Activated CD8-positive, alpha-beta memory T cell treated with anti-CD3 and anti-CD28 coated beads for 1 hour (primary cell): ENCODE measurements at regions not wholly inside any gene's neighbourhood (a gene's known extent, or its start where the extent isn't known, plus 50 kb on each side); places are given as distances from the start of the nearest gene placed in this dataset.

Source experiments
- DNase-seq, 2 donors: peaks; one replicate each; pipeline ENCODE4 v3.0.0-alpha.2; 2020; ENCODE audit warnings: low read depth in 1 of 2; ENCODE audit errors: extremely low read depth in 1 of 2

DNA sequence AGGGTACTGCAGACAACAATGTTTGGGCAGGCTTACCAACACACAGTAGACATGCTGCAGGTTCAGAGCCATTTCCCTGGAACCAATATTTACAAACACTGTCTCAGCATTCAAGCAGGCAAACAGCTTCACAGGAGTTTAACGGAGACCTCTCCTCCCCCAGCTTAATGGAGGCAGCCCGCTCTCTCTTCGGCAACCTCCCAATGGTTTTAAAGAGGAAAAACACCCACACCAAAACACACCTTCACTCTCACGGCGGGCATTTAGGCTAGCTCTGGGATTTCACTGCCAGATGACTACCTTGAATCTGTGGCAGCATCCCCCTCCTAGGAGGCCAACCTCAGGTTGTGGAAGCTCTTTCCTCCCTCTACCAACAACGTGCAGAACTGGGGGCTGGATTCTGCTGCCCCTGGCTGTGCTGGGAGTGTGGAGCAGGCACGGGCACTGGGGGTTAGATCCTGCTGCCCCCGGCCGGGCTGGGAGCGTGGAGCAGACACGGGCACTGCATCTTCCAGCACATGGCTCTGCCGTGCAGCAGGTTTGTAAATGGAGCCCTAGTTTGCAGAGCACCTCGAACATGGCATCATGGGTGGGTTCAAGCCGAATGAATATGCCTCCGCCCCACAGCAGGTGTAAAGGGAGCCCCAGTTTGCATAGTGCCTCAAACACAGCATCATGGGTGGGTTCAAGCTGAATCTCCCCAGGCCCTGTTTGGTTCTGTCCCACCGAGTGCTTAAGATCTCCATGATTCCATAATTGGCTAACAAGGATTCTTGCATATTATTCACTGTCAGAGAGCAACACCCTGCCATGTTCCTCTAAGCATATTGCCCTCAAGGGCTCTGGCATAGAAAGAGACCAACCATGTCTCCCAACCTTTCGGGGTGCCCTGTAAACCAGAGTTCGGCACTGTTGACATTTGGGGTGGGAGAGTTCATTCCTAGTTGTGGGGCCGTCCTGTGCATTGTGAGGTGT, 86.4 kb downstream of the RBFOX3 start:
- no peak for DNase-seq

DNA sequence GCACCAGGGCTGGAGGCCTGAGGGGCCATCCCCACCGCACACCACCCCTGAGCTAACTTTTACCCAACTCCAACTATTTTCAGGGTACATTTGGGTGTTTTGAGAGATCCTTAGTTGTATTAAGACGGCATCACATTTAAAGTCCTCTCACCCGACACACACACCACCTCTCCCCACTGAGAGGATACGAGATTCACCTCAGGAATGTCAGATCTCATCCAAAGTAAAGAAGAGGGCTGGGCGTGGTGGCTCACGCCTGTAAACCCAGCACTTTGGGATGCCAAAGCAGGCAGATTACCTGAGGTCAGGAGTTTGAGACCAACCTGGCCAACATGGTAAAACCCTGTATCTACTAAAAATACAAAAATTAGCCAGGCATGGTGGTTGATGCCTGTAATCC, 88.4 kb downstream of the RBFOX3 start:
- no peak for DNase-seq

DNA sequence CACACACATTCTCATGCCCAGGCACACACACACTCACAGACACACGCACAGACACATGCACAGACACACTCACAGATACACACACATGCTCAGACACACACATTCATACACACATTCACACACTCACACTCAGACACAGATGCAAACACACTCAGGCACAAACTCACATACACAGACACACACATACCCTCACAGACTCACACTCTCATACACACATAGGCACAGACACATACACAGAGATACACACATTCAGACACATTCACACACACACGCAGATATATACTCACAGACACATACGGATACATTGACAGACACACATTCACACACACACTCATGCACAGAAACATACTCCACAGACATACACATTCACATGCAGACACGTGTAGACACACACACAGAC, 89.6 kb downstream of the RBFOX3 start:
- DNase-seq = no peak

DNA sequence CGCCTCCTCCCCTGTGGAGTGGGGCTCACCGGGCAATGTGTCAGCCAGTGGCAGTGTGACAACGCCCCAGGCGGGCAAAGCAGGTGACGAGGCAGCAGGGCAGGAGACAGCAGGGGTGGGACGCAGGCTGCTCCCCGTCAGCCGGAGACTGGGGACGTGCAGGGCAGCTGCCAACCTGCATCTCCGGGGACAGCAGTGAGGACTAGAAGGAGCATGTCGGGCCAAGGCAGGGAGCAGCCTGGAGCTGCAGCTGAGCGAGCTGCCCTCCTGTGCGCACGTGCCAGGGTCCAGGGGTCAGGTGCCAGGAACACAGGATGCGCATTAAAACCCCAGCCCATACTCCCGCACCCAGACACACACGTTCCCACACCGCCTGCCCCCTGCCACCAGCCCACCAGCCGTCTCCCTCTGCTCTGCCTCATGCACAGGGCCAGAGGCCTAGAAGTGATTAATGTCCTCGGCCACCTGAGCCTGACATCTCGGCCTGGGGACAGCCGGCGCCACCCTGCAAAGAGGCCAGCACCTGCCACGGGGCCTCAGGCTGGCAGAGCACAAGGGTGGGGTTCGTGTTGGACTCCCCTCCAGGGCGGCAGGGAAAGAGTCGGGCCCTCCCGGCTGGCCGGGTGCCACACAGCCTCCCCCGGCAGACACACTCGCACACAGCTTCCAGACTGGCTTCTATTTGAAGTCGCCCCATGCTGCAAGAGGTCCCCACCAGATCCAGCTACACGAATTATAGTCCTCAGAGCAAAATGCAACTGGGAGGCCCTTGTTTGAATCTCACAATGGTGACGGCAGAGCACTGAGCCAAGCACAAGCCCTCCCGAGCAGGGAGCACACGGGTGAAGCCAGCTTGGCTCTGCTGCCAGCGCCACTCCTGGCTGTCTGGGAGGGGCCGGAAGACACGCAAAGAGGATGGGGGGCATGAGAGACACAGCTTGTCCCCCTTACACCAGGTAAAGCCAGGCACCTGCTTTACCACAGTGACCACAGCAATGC, 90.4 kb downstream of the RBFOX3 start:
- no peak for DNase-seq

DNA sequence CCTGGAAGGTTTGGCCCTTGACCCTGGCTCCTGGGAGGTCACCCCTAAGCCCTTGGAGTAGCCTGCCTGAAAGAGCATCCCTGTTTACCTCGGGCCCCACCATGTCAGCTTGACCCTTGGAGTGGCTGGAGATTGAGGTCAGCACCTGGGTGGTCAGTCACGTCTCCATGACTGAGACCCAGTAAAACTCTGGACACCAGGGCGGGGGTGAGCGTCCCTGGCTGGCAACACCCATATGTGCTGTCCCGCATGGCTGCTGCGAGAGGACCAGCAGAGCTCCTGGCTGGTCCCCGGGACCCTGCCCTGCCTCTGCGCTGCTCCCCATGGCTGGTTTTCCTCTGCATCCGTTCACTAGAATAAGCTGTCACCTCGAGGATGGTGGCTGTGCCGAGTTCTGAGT, 91.2 kb downstream of the RBFOX3 start:
- DNase-seq = no peak

DNA sequence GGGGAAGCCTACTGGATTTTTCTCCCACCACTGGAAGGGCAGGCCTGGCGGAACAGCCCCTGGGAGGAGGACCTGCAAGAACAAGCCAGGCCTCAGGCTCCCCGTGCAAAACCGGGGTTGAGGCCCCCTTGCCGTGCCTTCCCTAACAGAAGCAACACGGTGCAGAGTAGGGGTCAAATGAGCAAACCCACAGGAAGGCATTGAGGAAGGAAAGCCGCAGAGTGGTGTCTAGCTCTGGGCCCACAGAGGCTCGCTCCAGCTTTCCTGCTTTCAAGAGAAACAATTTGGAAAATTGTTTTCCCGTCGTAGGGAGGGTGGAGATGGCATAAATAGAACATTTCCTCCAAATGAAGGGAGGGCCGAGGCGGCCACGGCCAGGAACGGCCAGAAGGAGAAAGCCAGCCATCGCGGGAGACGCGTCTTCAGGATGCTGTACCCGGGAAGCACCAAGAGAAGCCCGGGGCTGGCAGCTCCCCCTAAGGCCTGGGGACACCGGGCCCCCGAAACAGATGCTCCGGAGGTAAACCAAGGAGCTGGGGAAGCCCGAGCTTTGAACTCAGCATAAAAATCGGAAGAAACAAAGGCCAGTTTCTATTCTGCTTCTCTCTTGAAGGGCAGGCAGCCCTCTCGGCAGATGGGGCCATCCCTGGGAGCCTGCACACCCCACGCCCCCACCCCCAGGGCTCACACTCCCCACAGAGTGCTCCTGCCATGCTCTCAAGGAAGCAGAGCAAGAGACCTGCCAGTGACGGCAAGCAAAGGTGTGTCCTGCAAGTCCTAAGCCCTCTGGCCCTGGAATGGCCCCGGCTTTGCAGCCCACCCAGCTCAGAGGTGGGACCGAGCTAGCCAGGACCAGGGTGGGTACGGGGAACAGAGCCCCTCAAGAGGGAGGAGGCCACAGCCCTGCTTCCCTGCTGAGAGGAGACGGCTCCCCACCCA, 92.0 kb downstream of the RBFOX3 start:
- no peak for DNase-seq

DNA sequence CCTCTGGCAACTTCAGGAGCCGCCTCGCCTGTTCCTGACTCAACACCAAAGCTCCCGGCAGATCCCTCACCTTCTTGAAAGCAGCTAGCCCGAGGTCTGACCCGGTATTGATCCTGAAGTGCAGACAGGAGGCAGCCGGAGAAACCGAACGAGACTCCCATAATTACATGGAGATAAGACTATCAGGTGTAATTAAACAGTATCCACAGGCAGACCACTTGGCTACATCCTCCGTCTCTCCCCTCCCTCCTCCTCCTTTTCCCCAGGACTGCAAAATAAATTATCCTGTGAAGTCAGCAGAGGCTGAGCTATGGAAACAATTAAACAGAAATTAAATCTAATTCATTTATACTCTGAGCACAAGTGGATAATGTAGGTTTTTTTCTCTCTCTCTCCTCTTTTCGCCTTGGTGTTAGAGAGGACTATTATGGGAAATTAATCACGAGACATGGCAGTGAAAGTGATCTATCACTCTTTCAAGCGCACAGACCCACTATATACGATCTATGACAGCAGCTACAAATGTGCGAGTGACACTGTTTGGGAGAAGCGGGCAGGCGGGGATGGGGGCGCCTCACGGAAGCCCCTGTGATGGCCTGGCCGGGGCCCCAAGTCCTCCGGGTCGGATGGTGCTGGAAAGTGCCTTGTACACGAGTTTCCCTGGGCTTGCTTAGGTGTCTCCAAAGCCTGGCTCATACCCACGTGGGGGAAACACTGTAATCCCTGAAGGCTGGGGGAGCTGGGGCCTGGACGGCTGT, 92.8 kb downstream of the RBFOX3 start:
- DNase-seq = no peak

DNA sequence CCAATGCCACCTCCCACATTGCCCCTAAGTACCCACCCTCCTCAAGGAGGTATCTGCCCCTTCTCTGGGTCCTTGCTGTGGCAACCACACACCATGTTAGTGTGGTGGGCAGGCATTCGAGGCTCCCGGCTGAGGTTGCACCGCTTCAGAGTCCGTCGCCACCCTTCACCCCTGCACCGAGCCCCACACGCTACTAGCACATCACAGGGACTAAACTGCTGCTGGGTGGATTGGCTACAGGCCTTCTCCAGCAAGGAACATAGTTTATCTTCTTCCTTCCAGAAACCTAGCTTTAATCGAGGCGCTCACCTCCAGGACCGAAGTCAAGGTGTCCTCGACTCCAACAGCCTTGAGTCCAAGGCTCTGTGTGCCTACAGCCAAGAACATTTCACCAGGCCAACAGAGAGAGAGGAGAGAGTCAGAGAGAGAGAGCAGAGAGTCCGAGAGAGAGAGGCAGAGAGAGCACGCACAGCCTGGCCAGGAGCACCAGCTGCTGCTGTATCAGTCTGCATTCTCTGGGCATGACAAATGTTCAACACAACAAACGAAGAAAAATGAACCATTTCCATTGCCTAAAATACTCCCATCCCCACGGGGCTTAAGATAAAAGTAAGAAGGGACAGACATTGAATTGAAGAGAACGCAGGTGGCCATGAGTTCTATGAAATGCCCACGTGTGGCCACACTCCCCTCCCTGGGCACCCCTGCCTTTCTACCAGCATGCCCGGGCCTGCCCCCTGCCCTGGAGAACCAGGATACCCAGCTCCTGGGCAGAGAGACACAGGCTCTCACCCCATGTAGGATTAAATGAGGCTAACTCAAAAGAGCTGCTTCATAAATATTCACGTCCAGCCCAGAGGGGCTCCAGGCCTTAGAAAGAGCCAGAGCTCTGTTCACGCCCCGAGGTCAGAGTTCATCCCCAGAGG, 94.9 kb downstream of the RBFOX3 start:
- no peak for DNase-seq

DNA sequence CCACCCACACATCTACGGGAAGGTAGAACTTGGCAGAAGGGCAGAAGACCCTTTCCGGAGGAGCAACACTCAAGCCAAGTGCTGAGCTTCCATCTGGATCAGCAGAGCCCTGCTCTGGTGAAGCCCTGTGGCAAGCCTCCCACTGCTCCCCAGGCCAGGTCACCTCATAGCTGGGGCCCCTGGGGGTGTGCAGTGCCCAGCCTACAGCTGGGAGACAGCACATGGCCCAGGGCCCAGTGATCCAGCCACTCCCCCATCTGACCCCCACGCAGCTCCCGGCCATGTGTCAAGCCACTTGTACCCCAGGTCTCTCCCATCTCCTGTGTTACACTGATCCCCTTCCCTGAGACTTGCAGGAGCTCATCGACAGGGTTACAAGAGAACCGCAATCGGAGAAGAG, 95.7 kb downstream of the RBFOX3 start:
- DNase-seq = no peak

DNA sequence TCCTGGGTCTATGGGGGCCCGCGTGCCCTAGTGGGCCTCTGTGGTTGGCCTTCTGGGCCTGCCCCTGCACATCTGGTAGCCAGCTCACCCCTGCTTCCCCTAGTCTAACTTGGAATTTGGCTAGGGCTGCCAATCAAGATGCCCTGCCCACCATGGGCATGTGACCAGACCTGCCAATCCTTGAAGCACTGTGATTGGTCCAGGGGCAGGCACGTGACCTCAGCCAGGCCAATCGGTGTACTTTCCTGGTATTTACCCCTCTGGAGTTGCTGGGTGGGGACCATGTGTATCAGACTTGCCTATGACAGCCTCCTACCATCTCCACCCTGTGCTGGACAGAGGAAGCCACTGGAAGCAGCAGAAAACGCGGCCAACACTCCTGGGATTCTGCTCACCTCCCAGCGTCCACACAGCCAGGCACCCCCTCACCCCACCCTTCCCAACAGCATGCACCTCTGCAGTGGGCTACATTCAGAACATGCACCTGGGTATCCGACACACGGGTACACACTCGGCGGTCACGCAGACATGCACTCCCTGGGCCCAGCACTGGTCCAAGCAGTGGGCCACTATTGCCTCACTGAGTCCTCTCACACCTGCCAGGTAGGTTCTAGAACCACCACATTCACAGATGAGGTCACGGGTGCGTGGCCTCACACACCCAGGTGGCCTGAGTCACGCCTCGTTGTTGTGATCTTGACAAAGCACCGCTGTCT, 96.9 kb downstream of the RBFOX3 start:
- no peak for DNase-seq

DNA sequence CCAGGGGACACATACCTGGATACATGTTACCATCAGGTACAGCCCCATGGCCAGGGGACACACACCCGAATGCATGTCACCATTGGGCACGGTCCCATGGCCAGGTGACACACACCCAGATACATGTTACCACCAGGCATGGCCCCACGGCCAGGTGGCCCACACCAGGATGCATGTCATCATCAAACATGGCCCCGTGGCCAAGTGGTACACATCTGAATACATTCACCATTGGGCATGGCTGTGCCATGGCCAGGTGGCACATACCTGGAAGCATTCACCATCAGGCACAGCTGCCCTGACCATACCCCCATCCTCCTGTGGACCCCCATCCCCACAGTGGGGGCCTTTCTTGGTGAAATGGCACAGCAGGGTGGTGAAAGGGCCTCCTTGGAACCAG, 97.6 kb downstream of the RBFOX3 start:
- DNase-seq = no peak

DNA sequence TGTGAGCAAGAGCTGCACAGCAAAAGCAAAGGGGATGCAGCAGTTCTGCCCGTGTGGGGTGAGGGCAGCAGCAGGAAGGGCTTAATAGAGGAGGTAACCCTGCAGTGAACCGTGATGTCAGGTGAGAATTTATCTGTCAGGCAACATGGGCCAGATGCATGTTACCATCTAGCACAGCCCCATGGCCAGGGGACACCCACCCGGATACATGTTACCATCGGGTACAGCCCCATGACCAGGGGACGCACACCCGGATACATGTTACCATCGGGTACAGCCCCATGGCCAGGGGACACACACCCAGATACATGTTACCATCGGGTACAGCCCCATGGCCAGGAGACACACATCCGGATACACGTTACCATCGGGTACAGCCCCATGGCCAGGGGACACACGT, 99.4 kb downstream of the RBFOX3 start:
- no peak for DNase-seq

DNA sequence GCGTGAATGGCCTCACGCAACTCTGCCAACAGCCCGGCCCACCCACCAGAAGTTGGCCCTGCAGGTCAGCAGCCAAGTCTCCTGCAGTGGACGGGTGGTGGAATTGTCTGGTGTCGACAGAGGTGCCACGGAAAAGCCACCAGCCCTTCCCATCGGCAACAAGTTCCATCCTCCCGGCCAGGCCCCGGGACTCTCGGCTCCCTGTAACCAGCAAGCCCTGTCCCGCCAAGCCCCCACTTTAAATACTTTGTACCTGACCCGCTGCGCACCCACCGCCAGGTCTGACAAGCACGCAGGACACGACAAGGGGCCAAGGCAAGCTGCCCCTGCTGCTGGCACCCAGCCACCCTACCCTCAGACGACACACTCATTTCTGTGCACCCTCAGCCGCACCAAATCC, 100.8 kb downstream of the RBFOX3 start:
- no peak for DNase-seq

DNA sequence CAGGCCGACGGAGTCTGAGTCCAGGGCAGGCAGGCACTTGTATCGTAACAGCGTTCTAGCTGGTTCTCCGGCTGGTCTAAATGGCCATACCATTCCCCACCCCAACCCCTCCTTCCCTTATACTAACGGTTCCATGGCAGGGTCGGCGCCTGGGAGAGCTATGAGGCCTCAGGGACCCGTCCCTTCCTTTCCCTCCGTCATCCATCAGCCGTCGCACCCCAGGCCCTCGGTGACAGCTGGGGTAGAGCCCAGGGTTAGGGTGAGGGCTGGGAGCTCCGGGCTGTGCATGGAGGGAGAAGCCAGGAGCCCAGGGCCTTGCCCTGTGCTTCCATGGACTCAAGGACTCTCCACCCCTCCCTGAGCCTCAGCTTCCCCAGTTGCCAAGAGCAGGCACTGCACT, 101.4 kb downstream of the RBFOX3 start:
- no peak for DNase-seq

DNA sequence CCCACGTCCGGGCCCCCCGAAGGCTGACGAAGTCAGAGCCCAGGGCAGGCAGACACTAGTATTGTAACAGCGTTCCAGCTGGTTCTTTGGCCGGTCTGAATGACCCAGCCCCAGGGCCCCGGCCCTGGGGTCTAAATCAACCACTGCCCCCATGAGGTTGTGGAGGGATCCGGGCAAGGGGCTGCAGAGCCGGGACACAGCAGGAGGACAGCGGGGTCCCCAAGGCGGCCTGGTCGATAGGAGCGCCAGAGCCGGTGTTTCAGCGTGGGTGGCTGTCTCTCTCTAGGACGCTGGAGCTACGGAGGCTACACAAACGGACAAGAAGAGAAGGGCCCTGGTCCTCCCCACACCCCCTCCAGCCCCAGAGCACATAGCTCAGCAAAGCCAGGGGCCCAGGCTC, 101.8 kb downstream of the RBFOX3 start:
- DNase-seq = no peak

DNA sequence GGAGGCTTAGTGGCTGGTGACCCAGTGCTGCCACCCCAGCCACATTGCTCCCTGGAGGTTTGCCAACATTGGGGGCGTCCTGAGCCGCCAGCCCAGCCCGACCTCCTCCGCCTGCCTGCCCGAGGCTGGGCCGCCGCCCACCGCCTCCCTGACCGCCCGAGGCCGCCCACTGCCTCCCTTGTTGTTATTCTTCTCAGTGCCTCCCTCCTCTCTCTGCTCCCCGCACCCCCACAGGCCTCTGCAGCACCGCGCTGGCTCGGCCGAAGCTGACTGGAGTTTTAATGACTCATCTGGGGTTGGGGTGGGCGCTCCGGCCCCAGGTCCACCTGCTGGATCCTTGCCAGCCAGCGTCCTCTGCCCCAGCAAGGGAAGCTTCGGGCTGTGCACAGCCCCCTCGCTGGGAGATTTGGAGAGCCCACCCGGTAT, 102.5 kb downstream of the RBFOX3 start:
- DNase-seq = no peak

DNA sequence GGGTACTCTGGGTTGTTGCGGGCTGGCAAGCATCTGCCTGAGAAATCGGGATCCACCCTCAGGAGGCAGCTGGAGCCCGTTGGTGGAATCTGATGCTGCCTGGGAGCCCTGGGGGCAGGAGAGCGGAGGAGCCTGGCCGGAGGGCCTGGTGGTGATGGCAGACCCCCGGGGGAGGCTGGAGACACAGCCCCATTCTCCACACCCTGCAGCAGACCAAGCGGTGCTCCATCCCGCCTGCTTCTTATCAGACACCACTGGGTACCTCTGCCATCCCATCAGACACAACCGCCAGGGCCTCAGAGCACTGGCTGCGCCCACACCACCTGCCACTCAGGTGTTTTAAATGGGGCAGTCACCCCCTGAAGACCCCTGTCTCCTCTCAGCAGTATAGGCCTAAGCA, 103.9 kb downstream of the RBFOX3 start:
- no peak for DNase-seq
